HepG2 (cell line): ENCODE measurements at regions not wholly inside any gene's neighbourhood (a gene's known extent, or its start where the extent isn't known, plus 50 kb on each side); places are given as distances from the start of the nearest gene placed in this dataset.

Experiments used
- ATAC-seq: fragments of 200-7000 bp; cut with Tn5 transposase; 3 replicates; pipeline ENCODE4 v1.9.1; 2020; ENCODE audit warnings: mild to moderate bottlenecking, moderate library complexity
- BruUV-seq: library from RNA; stranded (reverse); fragments of 400-500 nt; replicated peaks from 2 replicates; lab custom pipeline; 2021; lab: Mats Ljungman, UMichigan
- CTCF ChIA-PET: fragments of 300-600 bp; formaldehyde crosslinking; extraction: SDS; loops from one replicate; lab custom pipeline; 2021; ENCODE audit warnings: low total read pairs, inconsistent platforms, low intra/inter-chr PET ratio; lab: Yijun Ruan, JAX
- POLR2A ChIA-PET: fragments of 350-600 bp; sonication (Branson Sonifier 250); formaldehyde crosslinking; loops from one replicate; lab custom pipeline; 2020; ENCODE audit warnings: antibody characterized with exemption, inconsistent platforms; lab: Yijun Ruan, JAX
- DNase-seq: peaks from one replicate; pipeline ENCODE4 v3.0.0-alpha.2; 2015; ENCODE audit warnings: low spot score
- FAIRE-seq: peaks from 3 replicates; lab custom pipeline; 2011; peaks lifted over from hg19 to GRCh38; lab: Jason Lieb, UNC
- H2AFZ ChIP-seq: one replicate; pipeline ENCODE4 v1.6.1; 2011; ENCODE audit warnings: low read length, inconsistent platforms
- H3K27ac ChIP-seq: fragments of 300-600 bp; 3 replicates; pipeline ENCODE4 v1.8.0; 2011; ENCODE audit warnings: mixed run types, mild to moderate bottlenecking, mixed read lengths, low read length, inconsistent platforms; ENCODE audit not compliant: insufficient read depth; ENCODE audit errors: extremely low read length
- H3K27me3 ChIP-seq, 2 experiments: fragments of 200-600 bp in 1 of 2; 2 replicates in 1 of 2; 3 replicates in 1 of 2; pipeline versions ENCODE4 v1.6.0 to v1.8.0; 2011; ENCODE audit warnings: low read length in 2 of 2, mild to moderate bottlenecking in 2 of 2, moderate library complexity in 2 of 2, inconsistent platforms in 1 of 2; ENCODE audit not compliant: insufficient read depth in 2 of 2, control insufficient read depth in 1 of 2
- H3K36me3 ChIP-seq, 2 experiments: fragments of 200-600 bp in 1 of 2; replicated peaks in 1 of 2; 2 replicates in 1 of 2; 3 replicates in 1 of 2; pipeline versions ENCODE4 v1.5.1 to v1.8.0; 2011; ENCODE audit warnings: low read length in 2 of 2, inconsistent platforms in 1 of 2; ENCODE audit not compliant: insufficient read depth in 2 of 2, control insufficient read depth in 1 of 2
- H3K4me1 ChIP-seq: 2 replicates; pipeline ENCODE4 v1.5.1; 2012; ENCODE audit warnings: low read length, inconsistent platforms; ENCODE audit not compliant: insufficient read depth
- H3K4me2 ChIP-seq: 2 replicates; pipeline ENCODE4 v1.6.0; 2011; ENCODE audit warnings: low read depth, low read length, inconsistent platforms
- H3K4me3 ChIP-seq, 3 experiments: fragments of 200-600 bp in 1 of 3; sonication (generic), shearing (Covaris generic) in 1 of 3; replicated peaks in 1 of 3; 2 replicates each; pipeline ENCODE4 v1.5.1; 2011 to 2016; ENCODE audit warnings: low read length in 3 of 3, inconsistent platforms in 2 of 3, low read depth in 2 of 3, mild to moderate bottlenecking in 2 of 3, control low read depth in 1 of 3, mixed read lengths in 1 of 3; ENCODE audit not compliant: insufficient read depth in 1 of 3
- H3K79me2 ChIP-seq: one replicate; pipeline ENCODE4 v1.6.1; 2011; ENCODE audit warnings: low read length, inconsistent platforms; ENCODE audit not compliant: insufficient read depth
- H3K9ac ChIP-seq: 2 replicates; pipeline ENCODE4 v1.6.0; 2011; ENCODE audit warnings: mild to moderate bottlenecking, low read depth, low read length, inconsistent platforms; ENCODE audit not compliant: insufficient read depth
- H3K9me3 ChIP-seq: 2 replicates; pipeline ENCODE4 v1.5.1; 2012; ENCODE audit warnings: mild to moderate bottlenecking, low read length
- H4K20me1 ChIP-seq: 2 replicates; pipeline ENCODE4 v1.6.0; 2011; ENCODE audit warnings: inconsistent platforms, mild to moderate bottlenecking, low read length, moderate library complexity; ENCODE audit not compliant: insufficient read depth
- HDAC2 ChIP-seq: sonication (generic); formaldehyde crosslinking; IDR thresholded peaks from 2 replicates; pipeline ENCODE4 v1.4.0; 2020; ENCODE audit warnings: missing genetic modification reagents
- MAFF ChIP-seq: IDR thresholded peaks from 2 replicates; pipeline ENCODE4 v1.6.1; 2011; ENCODE audit warnings: low read depth, low read length, improper control_type of control experiment
- MAFK ChIP-seq, 2 experiments: IDR thresholded peaks in 1 of 2; conservative IDR thresholded peaks in 1 of 2; 2 replicates each; pipeline ENCODE4 v1.6.1; 2011; ENCODE audit warnings: improper control_type of control experiment in 2 of 2, low read length in 2 of 2
- ZKSCAN5 ChIP-seq: sonication (generic); formaldehyde crosslinking; IDR thresholded peaks from 2 replicates; pipeline ENCODE4 v1.5.1; 2020; ENCODE audit warnings: mild to moderate bottlenecking, missing genetic modification reagents
- ZNF570 ChIP-seq: sonication (generic); formaldehyde crosslinking; IDR thresholded peaks from 2 replicates; pipeline ENCODE4 v1.4.0; 2020; ENCODE audit warnings: mild to moderate bottlenecking, missing genetic modification reagents, borderline replicate concordance
- WGBS: methylation state at CpG from one replicate; pipeline ENCODE4 v1.1.6; 2017; ENCODE audit warnings: low lambda C conversion rate; 5-methylcytosine and 5-hydroxymethylcytosine counted together
- in situ Hi-C: cut with HindIII; loops from 2 replicates; pipeline ENCODE4 v1.10.0; 2017; ENCODE audit warnings: low pct_unique_long_range_greater_than_20kb; ENCODE audit not compliant: extremely low pct_ligation_motif_present
- intact Hi-C: fragments of 100-400 bp; cut with micrococcal nuclease; formaldehyde crosslinking; loops from one replicate; pipeline ENCODE4 v1.10.0; 2022; ENCODE audit not compliant: unreplicated experiment

DNA sequence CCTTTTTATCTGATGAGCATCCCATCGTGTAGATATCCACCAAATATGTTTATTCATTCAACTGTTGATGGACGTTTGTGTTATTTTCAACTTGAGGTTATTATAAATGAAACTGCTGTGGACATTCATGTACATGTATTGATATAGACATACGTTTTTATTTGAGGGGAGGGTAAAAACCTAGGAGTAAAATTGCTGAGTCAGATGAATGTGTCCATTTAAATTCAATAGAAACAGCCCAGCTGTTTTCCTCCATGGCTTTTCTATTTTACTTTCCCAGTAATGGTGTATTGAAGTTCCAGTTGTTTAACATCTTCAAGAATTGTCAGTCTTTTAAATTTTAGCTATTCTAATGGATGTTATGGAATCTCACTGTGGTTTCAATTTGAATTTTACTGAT, 348.7 kb upstream of the GALNTL6 start:
- ATAC-seq (no peak), FAIRE-seq (no peak), DNase-seq (no peak)
- no TSS peak for BruUV-seq
- Histone ChIP-seq H3K4me2 (no peak overlapping the region), H3K27me3 (no peaks in the 10 kb centered on the region), H3K9ac (no peak overlapping the region), H3K36me3 (no peaks in the 10 kb centered on the region), H3K4me1 (no peaks in the 10 kb centered on the region), H2AFZ (no peak overlapping the region), H3K4me3 (no peak overlapping the region), H4K20me1 (no peaks in the 10 kb centered on the region), H3K9me3 (no peaks in the 10 kb centered on the region), H3K79me2 (no peaks in the 10 kb centered on the region), H3K27ac (no peak overlapping the region)
- CTCF ChIA-PET = no interaction called here
- intact Hi-C loops = no loop called here
- 0% methylated on average over 3 of the region's 3 CpGs for WGBS
- POLR2A ChIA-PET = no interaction called here
- in situ Hi-C loops = no loop called here
- TF ChIP-seq MAFF (peak; percentile 92), ZNF570 (no peak), MAFK (conservative IDR thresholded peaks at IDR 0.05 in 1 of 2, IDR thresholded peaks at IDR 0.05 in 1 of 2; ENCODE audit: low read length in 2 of 2) (peak; percentile 88 to 96), HDAC2 (no peak)

DNA sequence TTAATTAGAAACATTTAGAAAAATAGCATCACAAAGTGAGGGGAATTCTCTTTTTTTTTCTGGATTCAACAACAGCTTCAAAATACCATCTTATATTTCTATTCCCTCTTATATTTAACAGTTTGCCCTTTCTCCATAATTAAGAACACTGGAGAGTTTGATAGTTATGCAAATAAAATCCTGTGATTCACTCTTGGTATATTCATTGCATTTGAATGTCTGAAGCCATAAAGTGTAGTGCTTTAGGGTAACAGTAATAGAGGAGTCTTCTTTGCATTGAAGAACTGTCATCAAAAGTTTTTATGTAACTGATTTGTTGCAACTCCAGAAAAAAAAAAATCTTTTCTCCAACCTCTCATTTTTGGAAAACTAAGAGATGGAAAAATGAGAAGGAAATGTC, 352.0 kb upstream of the GALNTL6 start:
- no peaks in the 10 kb centered on the region for H3K36me3 ChIP-seq
- no peaks in the 10 kb centered on the region for H3K27me3 ChIP-seq
- H3K27ac ChIP-seq = no peak overlapping the region
- no peak for DNase-seq
- in situ Hi-C loops = no loop called here
- H2AFZ ChIP-seq = no peak overlapping the region
- POLR2A ChIA-PET = no interaction called here
- BruUV-seq = no TSS peak
- no peak for FAIRE-seq
- TF ChIP-seq ZKSCAN5 = no peak
- no peak for ATAC-seq
- intact Hi-C loops = no loop called here
- H3K4me3 ChIP-seq = no peak overlapping the region
- CTCF ChIA-PET = no interaction called here
- no peaks in the 10 kb centered on the region for H3K79me2 ChIP-seq
- no peaks in the 10 kb centered on the region for H3K9me3 ChIP-seq
- H4K20me1 ChIP-seq = no peaks in the 10 kb centered on the region
- H3K4me2 ChIP-seq = no peak overlapping the region
- no peaks in the 10 kb centered on the region for H3K4me1 ChIP-seq
- H3K9ac ChIP-seq = no peak overlapping the region
